Fibroblast of skin of left biceps (primary cell): ENCODE measurements at regions not wholly inside any gene's neighbourhood (a gene's known extent, or its start where the extent isn't known, plus 50 kb on each side); places are given as distances from the start of the nearest gene placed in this dataset.

Experiments
- DNase-seq, 2 experiments: peaks; one replicate each; pipeline ENCODE4 v3.0.0-alpha.2; 2013; ENCODE audit warnings: low read depth in 2 of 2

DNA sequence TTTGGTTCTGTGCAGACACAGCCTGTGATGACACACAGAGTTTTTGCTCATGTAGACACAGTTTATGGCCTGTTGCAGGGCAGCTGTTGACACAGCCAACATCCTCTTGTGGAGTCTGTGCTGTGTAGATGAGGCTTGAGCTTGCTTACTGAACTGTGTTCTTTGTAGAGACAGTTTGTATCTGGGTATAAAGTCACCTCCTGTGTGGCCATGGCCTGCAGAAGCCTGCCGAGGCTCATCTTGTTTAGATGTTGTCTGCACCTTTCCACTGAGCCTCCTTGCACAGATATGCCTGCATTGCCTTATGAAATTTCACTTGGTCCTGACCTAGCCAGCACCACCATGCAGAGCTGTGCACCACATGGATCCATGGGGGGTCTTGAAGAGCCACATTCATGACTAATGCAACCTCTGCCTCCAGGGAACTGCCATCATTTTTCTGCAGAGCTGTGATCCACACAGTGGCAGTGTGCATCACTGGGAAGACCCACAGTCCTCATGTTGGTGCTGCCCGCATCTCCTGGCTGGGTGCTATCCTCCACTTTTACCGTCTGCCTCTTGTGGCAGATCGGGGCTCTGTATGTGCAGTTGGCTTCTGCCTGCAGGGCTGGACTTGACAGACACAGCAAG is 198.0 kb upstream of the MAMLD1 start:
- DNase-seq, result no peak

DNA sequence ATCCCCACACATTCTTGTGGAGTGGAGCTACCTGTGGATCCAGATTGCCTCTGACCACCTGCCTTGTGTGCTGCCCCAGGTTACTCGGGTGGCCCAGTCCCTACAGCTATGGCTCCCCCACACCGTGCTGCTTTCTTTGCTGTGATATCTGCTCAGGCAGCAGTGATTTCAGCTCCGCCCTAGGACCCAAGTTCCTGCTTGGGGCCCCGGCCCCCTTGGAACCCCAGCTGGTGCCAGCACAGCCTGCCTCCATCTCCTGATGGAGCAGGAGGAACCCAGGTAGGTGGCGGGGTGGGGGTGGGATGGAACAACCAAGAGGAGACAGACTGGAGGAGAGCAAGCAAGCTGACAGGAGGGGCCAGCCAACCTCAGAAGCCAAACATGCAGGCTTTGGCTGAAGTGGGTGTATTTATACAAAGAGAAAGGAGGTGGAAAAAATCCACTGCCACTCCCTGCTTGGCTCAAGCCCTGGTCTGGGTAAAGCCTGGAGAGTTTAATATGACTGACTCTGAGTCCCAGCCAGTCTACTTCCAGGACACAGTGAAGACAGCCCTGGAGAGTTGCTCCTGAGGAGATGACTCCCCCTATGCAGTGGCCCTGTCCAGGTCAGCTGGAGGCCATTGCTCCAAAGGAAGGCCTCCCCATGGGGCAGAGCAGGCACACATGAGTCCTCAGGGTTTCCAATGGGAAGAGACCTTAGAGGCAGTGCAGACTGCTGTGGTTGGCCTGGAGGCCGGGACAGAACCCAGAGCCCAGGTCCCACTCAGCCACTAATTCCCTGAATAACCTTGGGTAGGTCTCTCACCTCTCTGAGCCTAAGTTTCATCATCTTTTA is 197.1 kb upstream of the MAMLD1 start:
- DNase-seq, result no peak

GRCh38 chrX:150167482-150168324 is 195.4 kb upstream of the MAMLD1 start:
- no peak for DNase-seq

DNA sequence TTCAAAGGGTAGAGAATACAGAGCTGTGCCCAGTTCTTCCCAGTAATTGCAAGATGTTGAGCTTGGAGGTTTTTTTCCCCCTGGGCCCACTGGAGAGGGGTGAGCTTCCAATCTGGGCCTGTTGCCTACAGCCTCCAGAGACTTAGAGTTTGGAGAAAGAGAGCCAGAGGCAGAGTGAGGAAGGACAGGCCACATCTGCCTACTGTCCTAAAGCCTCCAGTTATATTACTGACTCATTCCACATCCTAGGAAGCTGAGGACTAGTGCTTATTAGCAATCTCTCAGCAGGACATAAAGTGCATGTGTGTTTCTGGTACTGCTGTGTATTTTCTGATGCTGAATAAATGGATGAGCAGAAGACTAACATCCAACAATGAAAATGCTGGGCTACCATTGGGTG is 181.0 kb upstream of the MAMLD1 start:
- DNase-seq, result no peak

- DNase-seq, result no peak
Measured at GRCh38 chrX:150184491-150184890, 178.6 kb upstream of the MAMLD1 start.

DNA sequence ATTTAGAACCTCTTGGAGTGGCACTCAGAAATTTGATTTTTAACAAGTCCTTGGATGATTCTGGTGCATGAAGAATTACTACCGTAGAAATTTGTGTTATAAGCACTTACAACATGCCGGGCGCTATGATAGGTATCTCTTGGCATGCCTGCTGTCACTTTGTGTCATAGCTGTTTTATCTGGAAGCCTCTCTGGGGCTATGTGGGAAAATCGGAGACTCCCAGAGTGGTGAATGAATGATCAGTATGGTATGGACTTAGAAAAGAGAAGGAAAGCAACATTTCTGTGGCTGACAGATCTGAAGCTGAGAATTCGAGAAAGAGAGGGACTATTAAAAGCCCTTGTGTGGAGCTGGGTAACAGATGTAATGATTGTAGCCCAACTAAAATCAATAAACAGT is 177.4 kb upstream of the MAMLD1 start:
- no peak for DNase-seq

DNA sequence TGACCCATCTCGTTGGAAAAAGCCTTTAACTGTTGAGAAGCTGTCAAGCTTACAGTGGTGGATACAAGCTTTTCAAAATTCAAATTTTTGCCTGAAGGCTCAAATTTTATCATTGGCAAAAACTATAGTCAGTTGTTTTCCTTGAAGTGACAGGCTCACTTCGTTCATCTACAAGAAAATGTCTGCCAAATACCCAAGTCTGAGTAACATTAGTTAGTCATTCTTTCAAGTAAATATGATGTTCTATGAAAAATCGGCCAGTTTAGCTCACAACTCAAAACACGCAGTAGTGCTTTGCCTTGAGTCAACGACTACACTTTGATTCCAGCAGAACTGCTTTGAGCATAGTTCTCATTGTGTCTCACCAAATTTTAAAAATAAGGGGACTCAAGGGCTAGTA is 170.3 kb upstream of the MAMLD1 start:
- DNase-seq, result no peak

DNA sequence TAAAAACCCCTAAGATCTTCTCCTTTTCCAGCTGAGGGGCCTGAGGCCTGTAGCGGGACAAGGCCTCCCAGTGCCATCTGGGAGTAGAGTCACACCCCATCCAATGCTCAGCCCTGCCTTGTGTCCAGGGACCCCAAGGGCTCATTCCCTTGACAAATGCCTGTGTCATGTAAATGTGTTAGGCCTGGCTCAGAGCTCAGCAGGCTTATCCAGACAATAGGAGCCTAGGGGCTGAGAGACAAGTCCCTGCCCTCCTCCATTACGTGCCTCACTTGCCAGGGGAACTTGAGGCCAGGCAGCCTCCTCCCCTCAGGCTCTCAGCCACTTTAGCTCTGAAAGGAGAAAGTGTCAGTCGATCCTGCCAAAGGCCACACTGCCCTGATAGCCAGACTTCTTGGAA is 166.8 kb upstream of the MAMLD1 start:
- no peak for DNase-seq

- DNase-seq, result no peak
Measured at GRCh38 chrX:150197388-150197787, 165.7 kb upstream of the MAMLD1 start.

DNA sequence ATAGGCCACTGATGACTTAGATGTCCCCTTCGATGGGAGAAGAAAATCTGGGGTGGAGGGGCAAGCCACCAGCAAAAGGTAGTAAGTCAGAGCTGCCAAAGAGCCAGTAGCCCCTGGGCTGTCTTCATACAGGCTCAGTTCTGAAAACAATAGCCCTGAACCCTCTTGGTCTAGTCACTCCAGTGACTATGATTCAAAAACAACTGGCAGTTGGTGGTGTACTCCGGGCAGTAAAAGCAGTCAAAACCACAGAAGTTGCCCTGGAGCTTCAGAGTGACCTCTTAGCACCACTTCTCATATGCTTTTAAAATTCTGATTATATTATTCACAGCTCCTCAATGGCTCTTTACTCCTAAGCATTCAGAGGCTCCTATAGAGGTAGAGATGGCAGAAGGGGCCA is 164.3 kb upstream of the MAMLD1 start:
- no peak for DNase-seq

GRCh38 chrX:150199181-150199580 is 163.9 kb upstream of the MAMLD1 start:
- DNase-seq, result no peak

GRCh38 chrX:150199803-150200202 is 163.3 kb upstream of the MAMLD1 start:
- DNase-seq, result no peak

DNA sequence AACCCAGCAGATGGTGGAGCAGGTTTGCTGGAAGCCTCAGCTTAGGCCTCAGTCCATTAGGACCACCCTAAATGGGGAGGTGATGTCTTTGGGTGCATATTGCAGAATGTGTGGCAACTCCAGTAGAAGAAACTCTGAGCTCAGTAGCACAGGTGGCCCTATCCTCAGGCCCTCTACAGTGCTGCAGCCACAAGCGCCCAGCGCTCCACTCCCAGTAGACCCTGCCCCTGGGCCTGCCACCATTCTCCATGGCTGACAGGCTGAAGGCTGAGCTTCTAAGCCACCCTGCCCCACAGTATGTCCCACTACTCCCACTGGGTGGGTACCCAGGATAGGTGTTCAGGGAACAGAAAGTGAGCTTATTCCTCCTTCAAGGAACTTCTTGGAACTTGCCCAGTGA is 162.8 kb upstream of the MAMLD1 start:
- no peak for DNase-seq

GRCh38 chrX:150200820-150201287 is 162.3 kb upstream of the MAMLD1 start:
- DNase-seq, result peak; percentile 87 to 88

DNA sequence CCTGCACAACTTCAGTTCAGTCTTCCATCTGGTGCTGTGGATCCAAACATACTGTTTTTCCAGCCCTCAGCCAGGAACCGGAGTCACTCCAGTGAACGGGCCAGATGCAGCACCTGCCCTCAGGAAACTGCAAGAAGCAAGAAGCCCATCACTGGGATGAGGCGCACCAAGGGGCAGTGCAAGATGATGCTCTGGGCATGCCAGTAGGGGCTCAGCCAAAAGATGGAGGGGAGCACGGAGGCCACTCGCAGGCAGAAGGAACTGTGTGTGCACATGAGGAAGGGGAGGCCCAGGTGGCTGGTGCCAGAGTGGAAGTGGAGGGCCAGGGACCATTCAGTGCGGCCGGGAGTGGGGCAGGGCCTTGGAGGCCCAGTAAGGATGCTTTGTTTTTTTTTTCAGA is 161.7 kb upstream of the MAMLD1 start:
- DNase-seq, result no peak

- DNase-seq, result no peak
Measured at GRCh38 chrX:150201841-150202240, 161.3 kb upstream of the MAMLD1 start.

- DNase-seq, result no peak
Measured at GRCh38 chrX:150202641-150203247, 160.4 kb upstream of the MAMLD1 start.

DNA sequence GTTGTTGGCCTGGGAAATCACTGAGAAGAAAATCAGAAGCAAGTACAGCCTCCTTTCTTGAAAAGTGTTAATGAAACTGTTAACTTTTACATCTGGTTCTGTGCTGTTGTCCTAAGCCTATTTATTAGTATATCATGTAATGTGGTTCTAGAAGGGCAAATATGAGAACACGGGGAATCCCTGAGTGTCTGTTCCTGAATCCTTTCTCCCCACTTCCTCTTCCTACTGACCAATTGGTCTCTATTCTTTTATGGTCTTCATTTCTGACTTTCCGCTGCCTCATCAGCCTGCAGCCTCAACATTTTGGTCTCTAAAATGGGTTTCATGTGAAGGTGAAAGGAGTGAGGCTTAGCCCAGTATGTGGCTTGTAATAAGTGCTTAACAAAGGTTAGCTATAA is 159.9 kb upstream of the MAMLD1 start:
- DNase-seq, result no peak

GRCh38 chrX:150205011-150205410 is 158.1 kb upstream of the MAMLD1 start:
- no peak for DNase-seq

DNA sequence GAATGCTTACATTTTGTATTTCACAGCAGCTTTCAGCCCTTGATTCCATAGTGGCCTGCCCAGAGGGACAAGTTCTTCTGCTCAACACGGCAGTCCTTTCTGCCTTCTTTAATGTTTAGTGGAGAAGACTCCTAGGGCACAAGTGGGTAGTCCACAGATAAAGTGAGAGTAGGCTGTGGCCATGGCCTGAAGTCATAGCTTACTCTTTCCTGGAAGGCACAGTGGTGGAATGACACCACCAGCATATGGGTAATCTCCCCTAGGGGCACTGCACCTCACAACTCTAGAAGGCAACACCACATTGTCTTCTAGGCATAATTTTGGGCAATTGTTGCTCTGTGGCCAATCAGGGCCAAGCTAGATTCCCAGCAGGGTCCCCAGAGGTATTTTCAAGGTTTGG is 155.4 kb upstream of the MAMLD1 start:
- no peak for DNase-seq

- DNase-seq, result no peak
Measured at GRCh38 chrX:150211988-150212387, 151.1 kb upstream of the MAMLD1 start.
